ENCODE measurements at regions not wholly inside any gene's neighbourhood (a gene's known extent, or its start where the extent isn't known, plus 50 kb on each side); places are given as distances from the start of the nearest gene placed in this dataset.
A peak's percentile ranks its signal among the peaks of the same experiment; 100 is the strongest.

GRCh38 chr5:14017904-14018303 lies 73.4 kb upstream of the DNAH5 start:
- no peak for DNase-seq (ENCODE audit: low read depth in 2 of 2)

- DNase-seq (ENCODE audit: low read depth in 2 of 2): no peak
Measured at GRCh38 chr5:14016549-14016948, 72.1 kb upstream of the DNAH5 start.

- DNase-seq (ENCODE audit: low read depth in 2 of 2): peak in 1 of 2 donors; percentile 1
Measured at GRCh38 chr5:14011089-14012020, 66.9 kb upstream of the DNAH5 start.

GRCh38 chr5:14009575-14009974 lies 65.1 kb upstream of the DNAH5 start:
- DNase-seq (ENCODE audit: low read depth in 2 of 2): no peak

- no peak for DNase-seq (ENCODE audit: low read depth in 2 of 2)
Measured at GRCh38 chr5:14008819-14009311, 64.4 kb upstream of the DNAH5 start.

GRCh38 chr5:14006823-14007520 lies 62.5 kb upstream of the DNAH5 start:
- DNase-seq (ENCODE audit: low read depth in 2 of 2): no peak

- no peak for DNase-seq (ENCODE audit: low read depth in 2 of 2)
Measured at GRCh38 chr5:14004598-14005394, 60.3 kb upstream of the DNAH5 start.

- no peak for DNase-seq (ENCODE audit: low read depth in 2 of 2)
Measured at GRCh38 chr5:14003936-14004335, 59.4 kb upstream of the DNAH5 start.

GRCh38 chr5:14003513-14003912 lies 59.0 kb upstream of the DNAH5 start:
- DNase-seq (ENCODE audit: low read depth in 2 of 2): no peak

- no peak for DNase-seq (ENCODE audit: low read depth in 2 of 2)
Measured at GRCh38 chr5:13998254-13998653, 53.8 kb upstream of the DNAH5 start.

- no peak for DNase-seq (ENCODE audit: low read depth in 2 of 2)
Measured at GRCh38 chr5:13997514-13997913, 53.0 kb upstream of the DNAH5 start.

GRCh38 chr5:13994621-13995253 lies 50.2 kb upstream of the DNAH5 start:
- no peak for DNase-seq (ENCODE audit: low read depth in 2 of 2)
